Hindlimb muscle (tissue), 1 donor: ENCODE measurements at regions not wholly inside any gene's neighbourhood (a gene's known extent, or its start where the extent isn't known, plus 50 kb on each side); places are given as distances from the start of the nearest gene placed in this dataset.

Experiments used
- DNase-seq: peaks from one replicate; pipeline ENCODE4 v3.0.0-alpha.2; 2013

DNA sequence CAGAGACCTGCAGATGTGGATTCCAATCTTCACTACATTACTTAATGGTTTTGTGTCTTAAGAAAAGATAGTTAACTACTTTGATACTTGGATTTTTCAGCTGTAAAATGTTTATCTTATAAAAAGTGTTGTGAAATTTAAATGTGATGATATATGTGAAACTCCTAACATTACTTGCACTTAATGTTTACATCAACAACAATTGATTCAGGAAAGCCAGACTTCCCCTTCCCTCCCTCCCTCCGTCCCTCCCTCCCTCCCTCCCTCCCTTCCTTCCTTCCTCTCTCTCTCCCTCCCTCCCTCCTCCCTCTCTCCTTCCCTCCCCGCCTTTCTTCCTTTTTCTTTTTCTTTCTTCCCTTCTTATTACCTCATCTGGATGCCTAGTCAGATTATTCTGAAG is 773.9 kb upstream of the FAM98A start:
- no peak for DNase-seq

DNA sequence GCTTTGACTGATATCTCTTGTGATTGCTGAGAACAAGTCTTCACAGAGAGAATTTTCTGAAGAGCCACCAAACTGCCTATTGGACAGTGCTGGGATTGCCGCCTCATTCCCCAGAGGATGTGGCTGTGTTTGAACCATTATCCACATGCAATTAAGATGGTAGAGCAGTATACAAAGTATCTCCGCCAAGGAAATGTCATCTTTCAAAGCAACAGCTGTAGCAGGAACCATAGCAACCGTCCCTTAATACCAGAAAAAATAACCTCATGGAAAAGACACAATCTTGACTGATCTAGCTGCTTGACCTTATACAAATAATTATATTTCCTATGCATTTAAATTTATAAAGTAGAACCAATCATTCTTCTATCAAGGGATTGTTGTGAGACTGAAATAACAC is 772.6 kb upstream of the FAM98A start:
- no peak for DNase-seq

DNA sequence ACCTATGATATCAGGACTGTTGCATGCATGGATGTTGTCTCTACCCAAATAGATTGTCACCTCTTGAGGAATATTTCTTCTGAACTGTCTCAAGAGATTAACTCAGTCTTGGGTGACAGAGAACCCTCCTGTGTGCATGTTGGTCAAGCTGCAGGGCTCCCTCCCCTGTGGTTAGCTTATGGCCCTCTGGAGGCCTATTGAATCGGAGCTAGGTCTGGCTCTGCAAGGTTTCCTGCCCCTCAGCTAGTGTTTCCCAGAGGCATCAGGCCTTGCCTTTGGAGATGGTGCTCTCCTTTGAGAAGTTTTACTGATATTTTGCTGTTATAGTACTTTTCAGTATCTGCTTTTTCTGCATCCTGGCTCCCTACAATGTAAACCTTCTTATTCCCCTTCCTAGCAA is 769.2 kb upstream of the FAM98A start:
- DNase-seq, result no peak

- DNase-seq, result no peak
These were observed 766.8 kb upstream of the FAM98A start for GRCh38 chr2:34365932-34366331.

DNA sequence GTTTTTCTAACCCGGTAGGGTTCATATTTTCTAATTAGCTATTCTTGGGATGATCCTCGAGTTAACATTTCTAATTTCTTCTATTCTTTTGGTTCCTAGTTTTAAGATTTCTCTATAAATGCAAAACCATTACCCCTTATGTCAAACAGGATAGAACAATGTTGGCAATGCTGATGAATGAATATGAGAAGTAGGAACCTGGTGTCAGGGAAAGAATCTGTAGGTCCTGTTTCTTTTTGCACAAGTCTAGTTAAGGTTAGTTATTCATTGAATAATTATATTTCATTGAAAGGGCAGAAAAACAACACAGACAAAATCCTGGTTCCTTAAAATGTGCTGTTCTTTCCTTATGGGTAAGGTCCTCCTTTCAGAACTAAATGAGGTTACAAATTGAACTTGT is 766.4 kb upstream of the FAM98A start:
- no peak for DNase-seq

DNA sequence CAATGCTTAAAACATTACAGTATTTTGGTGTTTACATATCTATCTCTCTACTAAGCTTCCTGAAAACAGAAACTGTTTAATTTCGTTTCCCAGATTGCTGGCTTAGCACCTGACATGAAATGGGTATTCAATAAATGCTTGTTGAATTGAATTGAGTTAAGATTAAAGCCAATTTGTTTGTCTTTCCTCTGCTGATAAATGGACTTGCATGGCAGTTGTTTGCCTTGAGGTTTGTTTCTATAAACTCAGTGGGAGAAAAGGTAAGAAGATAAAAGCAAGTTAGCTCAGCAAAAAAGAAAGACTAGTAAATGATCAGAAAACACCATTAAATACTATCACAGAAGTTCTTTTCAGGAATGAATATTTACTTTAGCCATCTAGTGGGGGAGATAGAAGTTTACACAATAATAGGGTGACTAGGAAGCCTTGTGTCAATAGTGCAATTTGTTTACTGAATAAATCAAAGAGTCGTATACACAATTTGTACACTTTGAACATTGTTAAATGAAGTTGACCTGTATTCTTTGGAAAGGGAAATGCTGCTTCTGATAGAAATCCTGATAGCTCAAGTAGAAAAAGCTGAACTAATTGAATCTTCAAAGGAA is 754.5 kb upstream of the FAM98A start:
- no peak for DNase-seq

GRCh38 chr2:34349527-34349926 is 750.4 kb upstream of the FAM98A start:
- no peak for DNase-seq

GRCh38 chr2:34345030-34345429 is 745.9 kb upstream of the FAM98A start:
- no peak for DNase-seq

GRCh38 chr2:34340307-34340706 is 741.2 kb upstream of the FAM98A start:
- DNase-seq, result no peak

GRCh38 chr2:34337735-34338134 is 738.6 kb upstream of the FAM98A start:
- no peak for DNase-seq

DNA sequence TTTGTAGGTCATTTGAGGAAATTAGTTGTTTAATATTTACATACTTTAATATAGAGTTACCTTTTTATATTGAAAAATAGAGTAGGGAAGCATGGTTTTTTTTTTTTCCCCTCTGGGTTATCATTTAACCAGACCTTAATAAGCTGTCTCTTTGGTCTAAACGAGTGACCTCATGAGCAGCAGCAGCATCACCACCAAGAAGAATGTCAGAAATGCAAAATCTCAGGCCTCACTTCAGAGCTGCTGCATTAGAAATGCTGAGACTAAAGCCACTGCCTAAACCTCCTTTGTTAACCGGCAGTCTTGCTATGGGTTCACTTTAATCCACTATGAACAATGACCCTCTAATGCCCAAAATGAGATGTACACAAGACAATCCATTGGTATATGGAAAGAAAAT is 733.7 kb upstream of the FAM98A start:
- no peak for DNase-seq

DNA sequence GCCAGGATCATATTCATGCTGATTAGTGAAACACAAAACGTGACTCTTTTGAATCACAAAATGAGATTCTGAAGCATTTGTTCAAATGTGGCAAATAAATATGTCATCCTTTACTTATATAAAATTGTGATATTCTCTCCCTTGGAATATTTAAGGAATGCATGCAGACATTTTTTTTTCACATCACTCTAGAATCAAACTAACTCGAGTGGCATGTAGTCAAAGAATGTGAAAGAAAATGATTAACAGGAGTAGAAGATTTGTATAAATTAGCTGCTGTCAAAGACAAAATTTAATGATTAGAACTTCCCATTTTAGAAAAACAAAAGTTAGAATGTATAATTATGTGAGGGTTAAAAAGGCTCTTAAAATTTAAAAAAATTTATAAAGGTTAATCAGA is 721.0 kb upstream of the FAM98A start:
- no peak for DNase-seq

DNA sequence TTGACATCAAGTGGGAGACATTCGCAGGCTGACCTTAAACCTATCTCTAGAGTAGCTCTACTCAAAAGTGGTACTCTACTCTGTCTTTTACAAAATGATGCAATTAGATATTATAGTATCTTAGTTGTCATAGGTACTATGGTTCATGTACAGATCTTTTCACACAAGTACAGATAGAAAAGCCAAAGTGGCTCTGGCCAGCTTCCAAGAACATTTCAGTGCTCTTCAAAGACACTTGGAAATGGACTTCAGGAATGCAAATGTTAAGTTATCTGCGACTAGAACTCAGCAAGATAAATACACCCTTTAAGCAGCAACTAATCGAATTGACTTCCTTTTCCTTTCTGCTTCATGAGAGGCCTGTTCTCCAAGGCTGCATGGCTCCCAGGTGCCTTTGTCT is 718.7 kb upstream of the FAM98A start:
- DNase-seq, result no peak

DNA sequence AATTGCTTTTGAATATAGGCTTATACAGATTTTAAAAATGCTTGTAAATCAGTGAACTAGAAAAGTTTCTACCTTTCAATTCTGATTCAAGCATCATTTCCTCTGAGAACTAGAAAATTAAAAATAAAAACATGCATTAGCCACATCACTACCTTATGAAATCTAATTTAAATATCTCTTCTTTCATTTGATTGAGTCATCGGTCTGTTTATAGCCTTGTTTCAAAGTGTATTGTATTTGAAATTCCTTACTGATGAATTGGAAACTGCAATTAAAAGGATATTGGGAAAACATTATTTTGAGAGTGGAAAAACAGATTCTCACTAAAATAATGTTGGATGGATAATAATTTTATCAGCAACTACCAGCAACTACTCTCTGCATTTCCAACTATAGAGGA is 717.7 kb upstream of the FAM98A start:
- no peak for DNase-seq

DNA sequence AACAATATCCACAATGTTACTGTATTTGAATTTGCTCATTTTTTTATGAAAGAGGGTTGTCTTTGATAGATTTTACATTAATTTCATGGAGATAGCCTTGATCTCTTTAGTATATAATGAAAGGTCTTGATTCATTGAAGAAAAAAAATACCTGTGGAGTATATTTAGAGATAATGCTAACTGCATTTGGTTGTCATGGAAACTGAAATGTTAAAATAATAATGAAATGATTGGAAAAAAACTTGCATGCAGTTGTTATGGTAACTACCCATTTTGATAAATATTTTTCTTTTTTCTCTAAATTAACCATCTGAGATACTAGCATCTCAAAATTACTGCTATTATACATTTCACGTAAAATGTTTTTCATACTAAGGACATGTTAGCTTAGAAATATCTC is 712.7 kb upstream of the FAM98A start:
- DNase-seq, result no peak

GRCh38 chr2:34308140-34308539 is 709.0 kb upstream of the FAM98A start:
- no peak for DNase-seq

GRCh38 chr2:34307636-34308035 is 708.5 kb upstream of the FAM98A start:
- DNase-seq, result no peak

GRCh38 chr2:34306745-34307144 is 707.6 kb upstream of the FAM98A start:
- DNase-seq, result no peak

DNA sequence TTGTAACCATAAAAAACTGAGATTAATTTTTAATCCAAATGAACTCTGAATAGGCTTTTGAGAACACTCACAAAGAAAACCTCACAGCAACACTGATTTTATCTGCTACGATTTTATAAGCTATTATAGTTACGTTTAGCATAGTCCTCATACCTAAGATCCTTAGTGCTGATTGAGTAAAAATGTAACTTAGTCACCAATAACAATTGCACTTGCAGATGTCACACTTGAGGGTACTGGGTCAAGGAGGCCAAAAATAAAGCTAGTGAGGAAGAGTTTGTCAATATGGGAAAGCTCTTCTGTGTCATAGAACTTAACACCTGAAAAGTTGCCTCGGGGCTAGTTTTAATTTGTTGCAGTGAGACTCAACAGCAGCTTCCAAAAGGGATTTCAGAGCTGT is 706.5 kb upstream of the FAM98A start:
- DNase-seq, result no peak

- DNase-seq, result no peak
These were observed 695.9 kb upstream of the FAM98A start for GRCh38 chr2:34294961-34295360.

GRCh38 chr2:34291076-34291475 is 692.0 kb upstream of the FAM98A start:
- DNase-seq, result no peak

DNA sequence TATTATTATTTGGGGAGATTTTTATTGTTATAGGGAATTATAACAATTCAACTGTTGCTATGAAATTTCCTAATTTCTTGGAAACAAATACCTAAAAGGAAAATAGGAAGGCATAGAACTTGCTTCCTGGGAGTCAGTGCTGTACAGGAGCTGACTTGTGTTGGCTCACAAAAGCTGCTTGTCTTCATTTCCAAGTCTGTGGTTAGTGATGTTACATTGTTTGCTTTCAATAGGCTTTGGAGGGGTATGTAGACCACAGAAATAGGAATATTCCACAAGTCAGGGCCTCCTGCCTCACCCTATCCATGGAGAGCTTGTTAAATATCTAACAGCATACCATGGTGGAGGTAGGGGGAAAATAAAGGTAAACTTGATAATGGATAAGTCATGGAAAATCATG is 688.9 kb upstream of the FAM98A start:
- DNase-seq, result no peak

- DNase-seq, result no peak
These were observed 681.5 kb upstream of the FAM98A start for GRCh38 chr2:34280606-34281005.

DNA sequence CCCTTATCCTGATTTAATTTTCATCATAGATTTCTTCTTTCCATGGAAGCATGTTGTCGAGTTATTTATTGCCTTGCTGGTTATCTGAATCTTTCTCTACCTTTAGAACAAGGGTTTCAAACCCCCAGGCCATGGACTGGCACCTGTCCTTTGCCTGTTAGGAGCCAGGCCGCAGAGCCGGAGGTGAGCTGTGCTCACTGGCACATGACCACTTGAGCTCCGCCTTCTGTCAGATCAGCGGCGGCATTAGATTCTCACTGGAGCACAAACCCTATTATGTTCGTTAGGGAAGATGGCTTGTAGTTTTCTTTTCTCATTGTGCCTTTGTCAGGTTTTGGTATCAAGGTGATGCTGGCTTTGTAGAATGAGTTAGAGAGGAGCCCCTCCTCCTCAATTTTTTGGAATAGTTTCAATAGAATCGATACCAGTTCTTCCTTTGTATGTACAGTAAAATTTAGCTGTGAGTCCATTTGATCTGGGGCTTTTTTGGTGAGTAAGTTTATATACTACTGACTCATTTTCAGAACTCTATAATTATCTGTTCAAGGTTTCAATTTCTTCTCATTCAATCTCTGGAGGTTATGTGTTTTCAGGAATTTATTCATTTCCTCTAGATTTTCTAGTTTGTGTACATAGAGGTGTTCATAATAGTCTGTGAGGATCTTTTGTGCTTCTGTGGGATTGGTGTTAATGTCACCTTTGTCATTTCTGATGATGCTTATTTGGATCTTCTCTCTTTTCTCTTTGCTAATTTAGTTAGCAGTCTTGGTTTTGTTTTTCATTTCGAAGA is 668.0 kb upstream of the FAM98A start:
- DNase-seq, result no peak

GRCh38 chr2:34261701-34262100 is 662.6 kb upstream of the FAM98A start:
- no peak for DNase-seq
